Tibial nerve (tissue), 4 donors: ENCODE measurements at regions not wholly inside any gene's neighbourhood (a gene's known extent, or its start where the extent isn't known, plus 50 kb on each side); places are given as distances from the start of the nearest gene placed in this dataset.

Source experiments
- DNase-seq, 2 donors: peaks; one replicate each; pipeline ENCODE4 v3.0.0-alpha.2; 2019; ENCODE audit warnings: low spot score in 2 of 2
- H3K27ac ChIP-seq, 4 donors: fragments of 200-600 bp; sonication (generic) in 3 of 4; one replicate each; pipeline ENCODE4 v1.5.1; 2017 to 2019; ENCODE audit warnings: mild to moderate bottlenecking in 1 of 4
- H3K27me3 ChIP-seq, 2 donors: fragments of 200-600 bp; sonication (generic) in 1 of 2; one replicate each; pipeline versions ENCODE4 v1.5.1 to v1.6.0; 2017 to 2019
- H3K36me3 ChIP-seq, 3 donors: fragments of 200-600 bp; sonication (generic); one replicate each; pipeline ENCODE4 v1.5.1; 2018 to 2019
- H3K4me1 ChIP-seq, 4 donors: fragments of 200-600 bp; sonication (generic) in 3 of 4; one replicate each; pipeline ENCODE4 v1.5.1; 2017 to 2019
- H3K4me3 ChIP-seq, 4 donors: fragments of 200-600 bp; sonication (generic) in 3 of 4; one replicate each; pipeline ENCODE4 v1.5.1; 2017 to 2019; ENCODE audit warnings: mild to moderate bottlenecking in 1 of 4, moderate library complexity in 1 of 4
- H3K9me3 ChIP-seq, 4 donors: fragments of 200-600 bp; sonication (generic) in 3 of 4; one replicate each; pipeline ENCODE4 v1.5.1; 2017 to 2019
- CTCF ChIP-seq, 5 experiments: fragments of 200-600 bp in 3 of 5; fragments of 450-650 bp in 2 of 5; sonication (generic) in 3 of 5; IDR thresholded peaks; one replicate each; pipeline ENCODE4 v1.5.1; 2016 to 2019; ENCODE audit warnings: antibody characterized with exemption in 5 of 5, mild to moderate bottlenecking in 3 of 5, moderate library complexity in 2 of 5
- EP300 ChIP-seq, 2 donors: sonication (generic); formaldehyde crosslinking; IDR thresholded peaks; one replicate each; pipeline ENCODE4 v1.6.1; 2017; ENCODE audit warnings: antibody characterized with exemption in 2 of 2, mild to moderate bottlenecking in 1 of 2
- POLR2A ChIP-seq, 2 donors: fragments of 450-650 bp; IDR thresholded peaks; one replicate each; pipeline ENCODE4 v1.6.1; 2017; ENCODE audit warnings: antibody characterized with exemption in 2 of 2, mild to moderate bottlenecking in 2 of 2, moderate library complexity in 2 of 2
- WGBS, 2 donors: methylation state at CpG; one replicate each; pipeline ENCODE4 v1.1.5; 2018; 5-methylcytosine and 5-hydroxymethylcytosine counted together

GRCh38 chr6:113662688-113663333 is 194.3 kb upstream of the MARCKS start:
- no peaks in the 10 kb centered on the region for H3K4me1 ChIP-seq
- no peak for DNase-seq
- no peak for TF ChIP-seq EP300 (IDR thresholded peaks at IDR 0.05)
- TF ChIP-seq CTCF (IDR thresholded peaks at IDR 0.05) = no peak
- no peak for TF ChIP-seq POLR2A (IDR thresholded peaks at IDR 0.05)
- H3K27me3 ChIP-seq = no peaks in the 10 kb centered on the region
- no peak overlapping the region for H3K4me3 ChIP-seq
- 68 to 69% methylated on average over 2 of the region's 2 CpGs for WGBS, 2 donors
- no peak overlapping the region for H3K27ac ChIP-seq
- H3K36me3 ChIP-seq = no peaks in the 10 kb centered on the region
- no peaks in the 10 kb centered on the region for H3K9me3 ChIP-seq

- Histone ChIP-seq H3K9me3 (no peaks in the 10 kb centered on the region), H3K4me1 (peaks cover 0 to 15% (median 4%) of the 10 kb centered on the region in 4 donors), H3K27me3 (no peaks in the 10 kb centered on the region), H3K27ac (no peak overlapping the region), H3K4me3 (no peak overlapping the region), H3K36me3 (no peaks in the 10 kb centered on the region)
- TF ChIP-seq EP300 (IDR thresholded peaks at IDR 0.05) (no peak), POLR2A (IDR thresholded peaks at IDR 0.05) (no peak), CTCF (IDR thresholded peaks at IDR 0.05) (no peak)
- no peak for DNase-seq
- WGBS, 2 donors = 94 to 99% methylated on average over 2 of the region's 2 CpGs
Measured at GRCh38 chr6:113664909-113665308, 192.2 kb upstream of the MARCKS start.

- no peak for TF ChIP-seq POLR2A (IDR thresholded peaks at IDR 0.05)
- TF ChIP-seq EP300 (IDR thresholded peaks at IDR 0.05) = peak in 1 of 2 donors; percentile 44
- TF ChIP-seq CTCF (IDR thresholded peaks at IDR 0.05) = no peak
Measured at GRCh38 chr6:113668641-113669408, 188.3 kb upstream of the MARCKS start.

GRCh38 chr6:113669606-113670005 is 187.5 kb upstream of the MARCKS start:
- Histone ChIP-seq H3K27me3 (no peaks in the 10 kb centered on the region), H3K4me1 (peaks cover 0 to 53% (median 12%) of the 10 kb centered on the region in 4 donors), H3K36me3 (no peaks in the 10 kb centered on the region), H3K4me3 (no peak overlapping the region), H3K27ac (no peak overlapping the region), H3K9me3 (no peaks in the 10 kb centered on the region)
- DNase-seq = no peak
- TF ChIP-seq EP300 (IDR thresholded peaks at IDR 0.05) = no peak
- no peak for TF ChIP-seq CTCF (IDR thresholded peaks at IDR 0.05)
- TF ChIP-seq POLR2A (IDR thresholded peaks at IDR 0.05) = no peak
- 44 to 73% methylated on average over 2 of the region's 2 CpGs for WGBS, 2 donors

More at GRCh38 chr6:113668641-113669408, 188.3 kb upstream of the MARCKS start:
- Histone ChIP-seq H3K4me3 (no peak overlapping the region), H3K36me3 (no peaks in the 10 kb centered on the region), H3K27ac (no peak overlapping the region), H3K4me1 (peaks cover 0 to 53% (median 12%) of the 10 kb centered on the region in 4 donors), H3K27me3 (no peaks in the 10 kb centered on the region), H3K9me3 (no peaks in the 10 kb centered on the region)
- no peak for DNase-seq
- 43 to 47% methylated on average over 1 of the region's 1 CpG for WGBS, 2 donors

- H3K27me3 ChIP-seq = no peaks in the 10 kb centered on the region
- TF ChIP-seq POLR2A (IDR thresholded peaks at IDR 0.05) (no peak), CTCF (IDR thresholded peaks at IDR 0.05) (no peak), EP300 (IDR thresholded peaks at IDR 0.05) (no peak)
- no peaks in the 10 kb centered on the region for H3K9me3 ChIP-seq
- no peak for DNase-seq
- peaks cover 0 to 53% (median 12%) of the 10 kb centered on the region in 4 donors for H3K4me1 ChIP-seq
- no peak overlapping the region for H3K4me3 ChIP-seq
- no peaks in the 10 kb centered on the region for H3K36me3 ChIP-seq
- WGBS, 2 donors = 4 to 22% methylated on average over 1 of the region's 1 CpG
- peak overlapping the region in 1 of 4 donors; percentile 87 for H3K27ac ChIP-seq
Measured at GRCh38 chr6:113671421-113671820, 185.7 kb upstream of the MARCKS start.
